Breast epithelium (tissue), 4 donors: ENCODE measurements at regions not wholly inside any gene's neighbourhood (a gene's known extent, or its start where the extent isn't known, plus 50 kb on each side); places are given as distances from the start of the nearest gene placed in this dataset.

ENCODE experiments used
- DNase-seq, 2 donors: peaks; one replicate each; pipeline ENCODE4 v3.0.0-alpha.2; 2019; ENCODE audit warnings: low spot score in 2 of 2
- H3K27ac ChIP-seq, 2 donors: fragments of 200-600 bp; sonication (generic) in 1 of 2; one replicate each; pipeline ENCODE4 v1.5.1; 2016 to 2019; ENCODE audit warnings: mild to moderate bottlenecking in 1 of 2
- H3K27me3 ChIP-seq, 2 donors: fragments of 200-600 bp; sonication (generic) in 1 of 2; one replicate each; pipeline versions ENCODE4 v1.5.1 to v1.6.0; 2017 to 2019; ENCODE audit warnings: control low read depth in 1 of 2, mild to moderate bottlenecking in 1 of 2
- H3K36me3 ChIP-seq: fragments of 200-600 bp; one replicate; pipeline ENCODE4 v1.5.1; 2019
- H3K4me1 ChIP-seq, 2 donors: fragments of 200-600 bp; sonication (generic); one replicate each; pipeline ENCODE4 v1.5.1; 2016 to 2019; ENCODE audit warnings: control low read depth in 1 of 2
- H3K4me3 ChIP-seq, 3 donors: fragments of 200-600 bp; sonication (generic); 1 replicate in 2 of 3; 2 replicates in 1 of 3; pipeline ENCODE4 v1.5.1; 2016 to 2019; ENCODE audit warnings: mild to moderate bottlenecking in 3 of 3, moderate library complexity in 2 of 3
- H3K9me3 ChIP-seq, 2 donors: fragments of 200-600 bp; sonication (generic) in 1 of 2; one replicate each; pipeline ENCODE4 v1.5.1; 2016 to 2019; ENCODE audit warnings: control low read depth in 1 of 2
- POLR2A ChIP-seq: fragments of 450-650 bp; IDR thresholded peaks from one replicate; pipeline ENCODE4 v1.6.1; 2016; ENCODE audit warnings: antibody characterized with exemption, mild to moderate bottlenecking, moderate library complexity
- POLR2AphosphoS5 ChIP-seq, 3 donors: sonication (generic); formaldehyde crosslinking; IDR thresholded peaks; one replicate each; pipeline ENCODE4 v1.6.1; 2017; ENCODE audit warnings: antibody characterized with exemption in 3 of 3
- intact Hi-C: fragments of 100-400 bp; cut with DNase I; formaldehyde crosslinking; loops from one replicate; pipeline ENCODE4 v1.15.1; 2023; ENCODE audit warnings: low total_unique reads
- TF ChIP-seq, protein P1 (sequence below), 3 donors: fragments of 450-650 bp; IDR thresholded peaks; one replicate each; pipeline ENCODE4 v1.5.1; 2016 to 2017; ENCODE audit warnings: antibody characterized with exemption in 3 of 3, mild to moderate bottlenecking in 3 of 3, moderate library complexity in 3 of 3

DNA sequence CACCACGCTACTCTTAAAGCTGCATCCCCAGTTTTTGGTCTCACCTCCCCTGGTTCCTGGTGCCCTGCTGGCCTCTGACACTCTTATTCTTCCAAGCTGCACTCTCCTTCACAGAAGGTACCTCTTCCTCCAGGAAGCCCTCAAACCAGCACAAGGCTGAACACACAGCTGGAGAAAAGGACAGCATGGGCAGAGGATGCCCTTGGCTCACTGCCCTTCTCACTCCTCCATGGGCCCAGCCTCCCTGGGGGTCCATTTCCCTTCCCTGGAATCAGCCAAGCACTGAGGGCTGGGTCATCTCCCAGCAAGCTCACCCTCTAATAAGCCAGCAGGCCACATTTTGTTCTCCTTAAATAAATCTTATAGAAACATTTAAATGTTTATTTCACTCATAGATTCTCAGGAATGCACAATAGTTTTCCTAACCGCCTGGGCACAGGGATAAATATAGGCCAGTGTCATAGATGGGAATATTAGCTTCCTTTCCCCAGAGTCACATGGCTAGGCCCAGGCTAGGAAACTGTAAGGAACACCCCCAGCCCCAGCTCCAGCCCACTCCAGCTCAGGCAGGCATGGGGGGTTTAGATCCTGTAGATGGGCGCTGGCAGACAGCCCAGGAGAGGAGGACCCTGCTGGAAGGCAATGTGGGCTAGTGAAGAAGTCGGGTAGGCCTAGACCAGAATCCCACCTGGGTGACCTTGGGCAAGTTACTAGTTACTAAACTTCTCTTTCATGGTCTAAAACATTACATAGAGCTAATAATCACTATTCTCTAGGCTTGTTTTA, 51.5 kb downstream of the IRAG1 start:
- no peak overlapping the region for H3K4me3 ChIP-seq
- intact Hi-C loops, result loop anchor here (1.0 kb wide), 1 partner anchor 17 kb away; no protein-coding TSS in a partner anchor
- H3K27me3 ChIP-seq, result no peaks in the 10 kb centered on the region
- no peaks in the 10 kb centered on the region for H3K36me3 ChIP-seq
- H3K4me1 ChIP-seq, result no peaks in the 10 kb centered on the region
- no peaks in the 10 kb centered on the region for H3K9me3 ChIP-seq
- no peak for DNase-seq
- peak overlapping the region in 1 of 2 donors; percentile 41 for H3K27ac ChIP-seq
- TF ChIP-seq, protein P1, sequence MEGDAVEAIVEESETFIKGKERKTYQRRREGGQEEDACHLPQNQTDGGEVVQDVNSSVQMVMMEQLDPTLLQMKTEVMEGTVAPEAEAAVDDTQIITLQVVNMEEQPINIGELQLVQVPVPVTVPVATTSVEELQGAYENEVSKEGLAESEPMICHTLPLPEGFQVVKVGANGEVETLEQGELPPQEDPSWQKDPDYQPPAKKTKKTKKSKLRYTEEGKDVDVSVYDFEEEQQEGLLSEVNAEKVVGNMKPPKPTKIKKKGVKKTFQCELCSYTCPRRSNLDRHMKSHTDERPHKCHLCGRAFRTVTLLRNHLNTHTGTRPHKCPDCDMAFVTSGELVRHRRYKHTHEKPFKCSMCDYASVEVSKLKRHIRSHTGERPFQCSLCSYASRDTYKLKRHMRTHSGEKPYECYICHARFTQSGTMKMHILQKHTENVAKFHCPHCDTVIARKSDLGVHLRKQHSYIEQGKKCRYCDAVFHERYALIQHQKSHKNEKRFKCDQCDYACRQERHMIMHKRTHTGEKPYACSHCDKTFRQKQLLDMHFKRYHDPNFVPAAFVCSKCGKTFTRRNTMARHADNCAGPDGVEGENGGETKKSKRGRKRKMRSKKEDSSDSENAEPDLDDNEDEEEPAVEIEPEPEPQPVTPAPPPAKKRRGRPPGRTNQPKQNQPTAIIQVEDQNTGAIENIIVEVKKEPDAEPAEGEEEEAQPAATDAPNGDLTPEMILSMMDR (IDR thresholded peaks at IDR 0.05), result no peak
- no peak for TF ChIP-seq POLR2A
- TF ChIP-seq POLR2AphosphoS5 (IDR thresholded peaks at IDR 0.05), result no peak

DNA sequence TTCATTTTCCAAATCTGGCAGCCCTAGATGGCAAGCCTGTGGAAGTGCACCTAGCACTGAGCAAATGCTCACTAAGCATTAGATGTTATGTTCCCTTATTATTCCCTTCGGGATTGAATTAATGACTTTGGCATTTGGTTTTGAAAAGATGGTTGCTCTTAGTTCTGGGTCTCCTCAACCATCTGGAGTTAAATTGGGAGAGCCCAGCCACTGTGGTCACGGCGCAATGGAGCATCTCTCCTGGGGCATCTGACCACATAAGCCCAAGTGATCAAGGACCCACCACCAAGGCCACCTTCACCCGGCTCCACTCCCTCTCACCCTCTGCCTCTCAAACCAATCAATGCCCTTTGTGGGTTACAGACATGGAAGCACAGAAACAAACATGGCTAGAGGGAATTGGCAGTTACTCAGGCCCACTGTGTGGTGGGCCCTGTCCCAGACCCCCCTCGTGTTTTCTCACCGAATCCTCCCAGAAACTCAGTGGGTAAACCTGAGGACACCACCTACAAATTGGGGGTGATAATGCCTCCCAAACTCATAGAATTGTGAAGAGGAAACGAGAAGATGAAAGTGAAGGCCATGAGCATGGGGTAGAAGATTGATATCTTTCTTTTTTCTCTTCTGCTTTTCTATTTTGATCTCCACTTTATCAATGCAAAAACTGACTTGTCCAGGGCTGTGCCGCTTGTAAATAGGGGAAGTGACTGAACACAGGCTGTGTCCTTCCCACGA, 52.2 kb downstream of the IRAG1 start:
- Histone ChIP-seq H3K4me3 (no peak overlapping the region), H3K4me1 (no peaks in the 10 kb centered on the region), H3K9me3 (no peaks in the 10 kb centered on the region), H3K27ac (peak overlapping the region in 1 of 2 donors; percentile 41), H3K36me3 (no peaks in the 10 kb centered on the region), H3K27me3 (no peaks in the 10 kb centered on the region)
- intact Hi-C loops, result no loop called here
- TF ChIP-seq, protein P1 (IDR thresholded peaks at IDR 0.05), result no peak
- no peak for TF ChIP-seq POLR2AphosphoS5 (IDR thresholded peaks at IDR 0.05)
- TF ChIP-seq POLR2A, result no peak
- no peak for DNase-seq

DNA sequence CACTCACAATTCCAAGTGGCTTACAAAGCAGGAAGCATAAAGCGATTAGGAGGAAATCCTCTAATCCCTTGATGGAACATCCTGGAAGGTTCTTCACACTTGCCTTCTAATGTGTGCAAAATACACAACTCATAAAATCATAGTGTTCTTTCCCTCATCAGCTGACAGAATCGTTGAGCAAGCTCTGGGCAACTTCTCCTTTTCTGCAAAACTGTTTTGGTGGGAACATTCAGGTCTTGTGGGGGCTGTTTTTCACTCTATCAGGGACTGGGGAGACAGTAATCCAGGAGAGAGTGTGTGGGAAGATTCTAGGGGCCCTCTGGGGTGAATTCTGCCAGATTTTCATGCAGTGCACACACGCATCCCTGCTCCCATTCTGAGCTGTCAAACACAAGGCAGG, 53.2 kb downstream of the IRAG1 start:
- peak overlapping the region in 1 of 2 donors; percentile 41 for H3K27ac ChIP-seq

DNA sequence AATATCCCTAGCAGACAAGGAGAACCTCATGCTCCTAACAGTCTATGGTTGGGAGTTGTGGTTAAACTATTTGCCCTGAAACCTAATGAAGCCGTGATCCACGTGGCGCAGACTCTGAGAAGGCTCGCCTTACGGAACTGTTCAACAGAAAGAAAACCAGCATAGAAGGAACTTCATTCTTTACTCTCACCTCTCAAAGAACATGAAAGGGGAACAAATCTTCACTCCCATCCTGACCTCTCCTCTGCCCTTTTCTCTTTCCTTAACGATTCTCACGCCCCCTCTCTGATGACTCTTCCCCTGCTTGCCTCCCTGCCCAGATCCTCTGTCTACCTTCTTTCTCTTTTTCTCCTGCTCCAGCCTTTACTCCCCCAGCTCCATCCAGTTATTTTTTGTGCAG, 54.2 kb downstream of the IRAG1 start:
- H3K4me1 ChIP-seq, result no peaks in the 10 kb centered on the region
- DNase-seq, result no peak

More for the DNA sequence above, 53.2 kb downstream of the IRAG1 start:
- intact Hi-C loops, result no loop called here
- no peak for DNase-seq
- no peak overlapping the region for H3K4me3 ChIP-seq
- no peaks in the 10 kb centered on the region for H3K27me3 ChIP-seq
- H3K9me3 ChIP-seq, result no peaks in the 10 kb centered on the region
- H3K4me1 ChIP-seq, result no peaks in the 10 kb centered on the region
- TF ChIP-seq POLR2AphosphoS5 (IDR thresholded peaks at IDR 0.05), result no peak
- TF ChIP-seq, protein P1 (IDR thresholded peaks at IDR 0.05), result no peak
- TF ChIP-seq POLR2A, result no peak
- no peaks in the 10 kb centered on the region for H3K36me3 ChIP-seq

More for the DNA sequence above, 54.2 kb downstream of the IRAG1 start:
- H3K4me3 ChIP-seq, result no peak overlapping the region
- H3K36me3 ChIP-seq, result no peaks in the 10 kb centered on the region
- H3K27ac ChIP-seq, result peak overlapping the region in 1 of 2 donors; percentile 41
- TF ChIP-seq, protein P1 (IDR thresholded peaks at IDR 0.05), result no peak
- TF ChIP-seq POLR2AphosphoS5 (IDR thresholded peaks at IDR 0.05), result no peak
- TF ChIP-seq POLR2A, result no peak
- intact Hi-C loops, result no loop called here
- no peaks in the 10 kb centered on the region for H3K9me3 ChIP-seq
- no peaks in the 10 kb centered on the region for H3K27me3 ChIP-seq
